ENCODE measurements at regions not wholly inside any gene's neighbourhood (a gene's known extent, or its start where the extent isn't known, plus 50 kb on each side); places are given as distances from the start of the nearest gene placed in this dataset.
"Not testable (repeated sequence)": the region's sequence is repeated elsewhere in the genome, so short reads cannot be mapped to it uniquely, and the experiment has no call there.

- TF ChIP-seq CTCF (conservative IDR thresholded peaks at IDR 0.05; ENCODE audit: low read length); EZH2phosphoT487 (IDR thresholded peaks at IDR 0.05; ENCODE audit: borderline replicate concordance): not testable (repeated sequence)
Measured at GRCh38 chrX:138264095-138264494, 447.4 kb downstream of the FGF13 start.
